GM19023 (cell line): ENCODE measurements at regions not wholly inside any gene's neighbourhood (a gene's known extent, or its start where the extent isn't known, plus 50 kb on each side); places are given as distances from the start of the nearest gene placed in this dataset.
"Not testable (repeated sequence)": the region's sequence is repeated elsewhere in the genome, so short reads cannot be mapped to it uniquely, and the experiment has no call there.

Source experiments
- ATAC-seq: cut with Tn5 transposase; IDR thresholded peaks from one replicate; pipeline ENCODE4 v1.9.1; 2021; ENCODE audit warnings: mild to moderate bottlenecking, moderate library complexity; ENCODE audit not compliant: unreplicated experiment

GRCh38 chr2:128503399-128504245, 185.0 kb upstream of the HS6ST1 start:
- no peak for ATAC-seq

GRCh38 chr2:128504246-128505149, 185.8 kb upstream of the HS6ST1 start:
- no peak for ATAC-seq

- ATAC-seq: no peak
These were observed 186.5 kb upstream of the HS6ST1 start for GRCh38 chr2:128505150-128505490.

DNA sequence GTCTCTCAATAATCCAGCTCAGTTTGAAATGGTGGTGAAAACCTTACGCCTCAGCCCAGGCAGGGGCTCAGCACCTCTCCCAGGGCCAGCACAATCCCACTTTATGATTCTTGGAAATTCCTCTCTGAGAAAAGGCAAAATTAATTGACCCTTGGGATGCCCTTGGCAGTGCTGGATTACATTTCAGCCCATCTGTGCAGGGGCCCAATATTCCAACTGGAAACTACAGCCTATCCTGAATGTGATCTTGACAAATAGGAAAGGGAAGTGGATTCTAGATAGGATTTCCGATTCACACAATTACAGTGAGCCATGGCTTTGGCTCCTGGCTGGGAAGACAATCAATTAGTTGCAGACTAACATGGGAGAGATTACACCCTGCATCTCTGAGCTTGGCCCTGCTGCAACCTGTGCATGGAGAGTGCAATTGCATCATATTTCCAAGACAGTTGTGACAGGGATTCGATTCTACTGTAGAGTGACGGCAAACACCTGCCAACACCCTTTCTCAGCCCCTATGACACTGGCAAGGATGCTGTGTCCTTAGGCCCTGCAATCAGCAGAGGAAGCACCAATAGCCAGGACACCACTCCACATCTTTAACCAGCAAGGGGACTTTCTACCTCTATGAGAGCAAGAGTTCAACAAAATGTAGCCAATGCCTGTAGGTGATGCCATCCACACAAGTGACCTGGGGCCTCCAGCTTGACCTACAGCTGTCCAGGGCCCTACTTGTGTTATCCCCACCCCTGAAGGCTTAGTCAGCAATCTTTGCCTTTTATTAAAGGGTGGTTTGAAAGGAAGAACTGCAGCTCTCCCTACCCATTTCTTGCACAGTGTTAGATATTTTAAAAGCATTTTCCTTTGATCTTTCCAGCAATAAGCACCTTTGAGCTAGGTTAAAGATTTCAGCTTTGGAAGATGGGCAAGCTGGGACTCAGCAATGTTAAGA, 187.2 kb upstream of the HS6ST1 start:
- ATAC-seq: no peak

- no peak for ATAC-seq
These were observed 187.9 kb upstream of the HS6ST1 start for GRCh38 chr2:128506534-128506933.

GRCh38 chr2:128510701-128511397, 192.2 kb upstream of the HS6ST1 start:
- ATAC-seq: no peak

DNA sequence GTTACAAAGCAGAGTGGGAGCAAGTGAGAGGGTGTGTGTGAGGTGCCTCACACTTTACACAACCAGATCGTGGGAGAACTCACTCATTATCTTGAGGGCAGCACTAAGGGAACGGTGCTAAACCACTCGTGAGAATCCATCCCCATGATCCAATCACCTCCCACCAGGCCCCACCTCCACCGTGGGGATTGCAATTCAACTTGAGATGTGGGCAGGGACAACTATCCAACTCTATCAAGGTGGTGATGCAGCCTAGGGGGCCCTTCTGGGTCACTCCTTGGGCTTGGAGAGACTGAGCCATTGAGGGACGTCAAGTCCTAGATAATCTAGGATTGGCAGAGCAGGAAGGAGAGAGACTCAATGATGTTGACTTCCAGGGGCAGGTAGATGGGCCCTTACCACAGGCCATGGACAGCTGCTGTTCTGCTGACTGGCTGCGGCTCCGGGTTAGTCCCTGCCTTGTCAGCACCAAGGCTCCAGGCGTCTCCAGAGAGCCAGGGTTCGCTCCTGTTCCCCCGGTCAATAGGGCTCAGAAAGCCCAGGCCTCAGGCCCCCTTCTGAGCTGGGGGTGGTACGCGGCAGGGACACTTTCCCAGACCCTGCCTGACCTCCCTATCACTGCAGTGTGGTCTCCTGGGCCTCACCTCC, 193.2 kb upstream of the HS6ST1 start:
- ATAC-seq: no peak

- ATAC-seq: no peak
These were observed 193.9 kb upstream of the HS6ST1 start for GRCh38 chr2:128512379-128513115.

DNA sequence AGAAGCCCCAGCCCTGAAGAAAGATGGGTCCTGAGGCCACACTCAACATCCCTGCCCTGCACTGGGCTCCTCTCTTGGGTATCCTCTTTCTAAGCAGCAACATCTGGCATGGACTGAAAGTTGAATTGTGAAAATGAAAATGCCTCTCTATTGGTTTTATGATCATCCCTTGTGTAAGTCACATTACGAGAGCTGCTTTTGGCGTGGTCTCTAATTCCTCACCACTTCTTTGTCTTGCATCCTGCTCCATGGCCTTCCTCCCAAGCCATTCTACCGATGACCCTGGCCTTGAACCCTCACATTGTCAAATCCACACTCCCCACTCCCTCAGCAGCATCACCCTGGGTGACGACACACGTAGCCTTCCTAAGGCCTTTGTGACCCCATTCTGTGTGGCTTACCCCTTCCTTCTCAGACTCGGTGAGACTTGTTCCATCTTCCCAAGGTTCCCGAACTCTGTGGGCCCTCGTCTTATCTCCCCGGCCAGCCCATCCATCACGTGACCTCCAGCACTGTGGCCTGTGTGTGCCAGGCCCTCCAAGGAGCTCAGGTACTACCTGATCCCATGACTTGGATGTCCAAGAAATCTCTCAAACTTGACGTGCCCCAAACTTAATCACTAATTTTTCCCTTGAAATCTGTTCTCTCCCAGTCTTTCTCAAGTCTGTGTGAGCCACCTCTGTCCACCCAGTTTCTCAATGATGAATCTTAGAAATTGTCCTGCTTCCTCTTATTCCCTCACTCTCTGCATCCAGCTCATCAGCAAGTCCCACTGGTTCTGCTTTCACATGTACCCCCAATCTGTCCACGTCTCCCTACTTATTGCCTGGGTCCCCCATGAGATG, 194.7 kb upstream of the HS6ST1 start:
- no peak for ATAC-seq

DNA sequence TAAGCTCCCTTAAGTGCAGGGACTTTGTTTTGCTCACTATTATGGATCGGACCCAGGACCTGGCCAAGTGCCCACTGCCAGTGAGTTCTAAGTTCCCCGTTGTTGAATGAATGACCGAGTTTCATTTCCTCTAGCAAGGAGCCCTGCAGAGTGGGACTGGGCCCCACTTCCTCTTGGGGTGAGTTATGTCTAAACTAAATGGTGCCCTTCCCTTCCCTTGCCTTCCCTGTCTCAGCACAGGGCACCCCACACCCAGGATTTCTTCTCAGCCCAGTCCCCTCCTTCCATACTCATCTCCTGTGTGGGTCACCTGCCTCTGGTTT, 195.3 kb upstream of the HS6ST1 start:
- ATAC-seq: peak; percentile 84

DNA sequence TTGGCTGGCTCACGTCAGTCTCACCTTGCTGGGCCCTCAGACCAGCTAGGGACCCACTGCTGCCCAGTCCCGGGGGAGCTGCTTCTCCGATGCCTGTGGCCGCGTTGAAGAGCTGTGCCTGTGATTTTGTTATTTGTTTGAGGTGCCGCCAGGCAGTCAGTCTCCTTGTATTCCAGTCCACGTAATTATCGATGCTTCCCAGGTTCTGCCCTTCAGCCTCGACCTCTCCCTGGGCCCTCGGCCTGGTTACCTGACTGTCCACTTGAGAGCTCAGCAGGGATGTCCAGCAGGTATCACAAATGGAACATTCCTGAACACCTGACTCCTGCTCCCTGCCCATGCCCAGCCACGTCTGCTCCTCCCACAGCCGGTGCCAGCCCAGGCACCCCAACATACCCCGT, 195.9 kb upstream of the HS6ST1 start:
- no peak for ATAC-seq

DNA sequence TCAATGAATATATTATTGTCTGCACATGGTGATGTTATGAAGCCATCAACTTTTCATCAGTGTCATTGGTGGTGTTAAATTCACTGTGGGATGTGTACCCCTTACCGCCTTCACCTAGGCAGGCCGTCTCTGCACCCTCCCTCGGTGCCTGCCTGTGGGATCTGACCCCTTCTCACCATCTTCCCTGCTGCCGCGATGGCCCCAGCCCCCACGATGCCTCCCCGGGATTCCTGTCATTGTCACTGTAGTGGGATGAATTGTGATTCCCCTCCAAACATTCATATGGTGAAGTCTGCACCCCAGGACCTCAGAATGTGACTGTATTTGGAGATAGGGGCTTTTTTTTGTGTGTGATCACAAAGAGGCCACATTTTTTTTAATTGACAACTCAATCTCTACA, 198.3 kb upstream of the HS6ST1 start:
- ATAC-seq: no peak

- ATAC-seq: not testable (repeated sequence)
These were observed 200.4 kb upstream of the HS6ST1 start for GRCh38 chr2:128519028-128519427.

DNA sequence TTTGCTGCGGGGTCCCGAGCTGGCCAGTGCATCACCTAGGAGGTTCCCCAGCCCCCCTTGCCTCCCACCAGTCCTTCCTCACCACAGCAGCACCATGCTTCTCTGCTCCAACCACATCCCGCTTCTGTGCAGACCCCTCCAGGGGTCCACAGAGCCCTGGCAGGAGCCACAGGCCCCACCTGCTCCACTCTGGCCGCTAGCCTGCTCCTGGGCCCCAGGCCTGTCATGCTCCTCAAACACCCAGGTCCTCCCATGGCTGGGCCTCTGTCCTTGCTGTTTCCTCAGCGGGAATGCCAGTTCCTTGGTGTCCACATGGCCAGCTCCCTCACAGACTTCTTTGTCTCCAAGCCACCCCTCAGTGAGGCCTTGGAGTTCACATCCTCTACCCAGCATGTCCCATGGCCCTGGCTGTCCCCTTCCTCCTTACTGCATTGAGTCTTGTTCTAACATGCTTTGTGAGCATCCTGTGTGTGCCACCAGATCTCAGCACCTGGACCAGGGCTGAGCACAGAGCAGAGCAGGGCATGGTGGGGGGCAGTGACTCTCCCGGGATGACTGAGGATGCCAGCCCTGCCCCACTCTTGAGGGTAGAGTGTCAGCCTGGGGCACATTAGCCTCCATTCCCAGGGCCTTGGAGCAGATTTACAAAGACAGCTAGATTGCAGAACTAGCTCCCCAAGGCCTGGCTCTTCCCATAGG, 201.0 kb upstream of the HS6ST1 start:
- no peak for ATAC-seq

GRCh38 chr2:128520340-128520739, 201.7 kb upstream of the HS6ST1 start:
- ATAC-seq: peak; percentile 3

- ATAC-seq: peak; percentile 88
These were observed 202.1 kb upstream of the HS6ST1 start for GRCh38 chr2:128520791-128521190.

GRCh38 chr2:128521482-128521881, 202.8 kb upstream of the HS6ST1 start:
- ATAC-seq: no peak

DNA sequence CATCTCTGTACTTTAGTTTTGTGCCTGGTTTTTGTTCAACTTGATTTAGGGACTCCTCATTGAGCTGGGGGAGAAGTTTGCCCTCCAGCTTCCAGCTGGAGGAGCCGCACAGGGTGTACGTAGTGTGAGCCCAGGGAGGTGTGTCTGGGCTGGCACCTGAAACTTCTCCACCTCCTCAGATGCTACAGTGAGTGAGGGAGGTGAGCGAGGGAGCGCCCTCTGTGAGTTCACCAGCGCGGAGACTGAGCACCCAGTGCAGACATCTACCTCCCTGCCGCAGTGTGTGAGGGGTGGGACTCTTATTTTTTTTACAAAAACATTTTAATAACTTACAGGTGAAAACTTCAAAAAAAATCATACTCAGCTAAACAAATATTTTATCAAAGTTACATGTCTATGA, 204.2 kb upstream of the HS6ST1 start:
- no peak for ATAC-seq
